Aorta (tissue), 5 donors: ENCODE measurements at regions not wholly inside any gene's neighbourhood (a gene's known extent, or its start where the extent isn't known, plus 50 kb on each side); places are given as distances from the start of the nearest gene placed in this dataset.

Experiments used
- ATAC-seq: fragments of 200-7000 bp; cut with Tn5 transposase; one replicate; pipeline ENCODE4 v1.9.1; 2022; ENCODE audit warnings: moderate library complexity; ENCODE audit not compliant: low FRiP score
- DNase-seq, 2 donors: peaks; one replicate each; pipeline ENCODE4 v3.0.0-alpha.2; 2020
- H3K27ac ChIP-seq, 2 donors: one replicate each; pipeline ENCODE4 v1.5.1; 2013; ENCODE audit warnings: low read length in 2 of 2, mild to moderate bottlenecking in 2 of 2, moderate library complexity in 2 of 2, control low read depth in 1 of 2, inconsistent platforms in 1 of 2, low read depth in 1 of 2
- H3K27me3 ChIP-seq, 2 donors: one replicate each; pipeline ENCODE4 v1.6.1; 2013; ENCODE audit warnings: control low read depth in 1 of 2, low read length in 1 of 2, mild to moderate bottlenecking in 1 of 2, moderate library complexity in 1 of 2; ENCODE audit not compliant: insufficient read depth in 2 of 2, control insufficient read depth in 1 of 2
- H3K36me3 ChIP-seq, 2 donors: one replicate each; pipeline ENCODE4 v1.6.1; 2013; ENCODE audit warnings: control low read depth in 1 of 2, low read length in 1 of 2, mild to moderate bottlenecking in 1 of 2; ENCODE audit not compliant: insufficient read depth in 2 of 2, control insufficient read depth in 1 of 2
- H3K4me1 ChIP-seq, 2 donors: one replicate each; pipeline ENCODE4 v1.6.1; 2013; ENCODE audit warnings: low read length in 2 of 2, control low read depth in 1 of 2, mild to moderate bottlenecking in 1 of 2, moderate library complexity in 1 of 2; ENCODE audit not compliant: insufficient read depth in 2 of 2, control insufficient read depth in 1 of 2
- H3K4me3 ChIP-seq, 2 donors: one replicate each; pipeline ENCODE4 v1.5.1; 2013; ENCODE audit warnings: low read length in 2 of 2, control low read depth in 1 of 2, mild to moderate bottlenecking in 1 of 2
- H3K9me3 ChIP-seq: one replicate; pipeline ENCODE4 v1.6.1; 2013; ENCODE audit warnings: mild to moderate bottlenecking, low read length; ENCODE audit not compliant: control insufficient read depth
- WGBS, 2 donors: extraction: QIAGEN DNeasy Blood & Tissue Kit; methylation state at CpG; one replicate each; pipeline ENCODE4 v1.1.7; 2013; 5-methylcytosine and 5-hydroxymethylcytosine counted together
- intact Hi-C, 2 donors: fragments of 100-400 bp; cut with DNase I; formaldehyde crosslinking; loops; one replicate each; pipeline versions ENCODE4 v1.14.2 to v1.15.0; 2022
- donor health status: healthy with polysubstance abuse.
- donor health status: Bipolar disorder and iron deficiency.
- donor health status: DM: no; HTN: no; CAD: no.
- donor health status: DM: no; HTN: no; CAD: no.
- donor health status: DM: yes; HTN: yes; CAD: no.

DNA sequence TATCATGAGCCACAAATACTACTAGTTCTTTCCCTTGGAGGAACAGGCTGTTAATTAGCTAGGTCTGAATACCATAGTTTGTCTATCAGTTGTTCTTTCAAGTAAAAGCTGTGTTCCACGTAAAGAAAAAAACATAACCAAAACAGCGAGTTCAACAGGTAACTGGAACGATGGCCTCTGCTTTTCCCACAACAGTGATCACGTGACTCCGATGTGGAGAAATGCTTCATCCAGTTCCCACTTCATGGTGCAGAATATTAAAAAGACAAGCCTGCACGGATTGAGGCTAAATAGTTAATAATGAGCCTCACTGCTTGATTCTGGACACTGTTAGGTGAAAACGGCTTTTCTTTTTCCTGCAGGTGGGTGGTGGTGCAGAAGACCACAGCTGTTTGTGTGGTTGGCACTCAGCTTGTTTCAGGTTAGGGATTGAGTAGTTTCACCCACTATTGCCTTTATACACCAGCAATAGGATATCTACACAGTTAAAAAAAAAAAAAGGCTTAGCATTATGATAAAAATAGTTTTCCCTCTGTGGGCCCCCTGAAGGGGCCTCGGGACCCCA lies 88.1 kb downstream of the DACT2 start:
- H3K27ac ChIP-seq: no peak overlapping the region
- H3K36me3 ChIP-seq: no peaks in the 10 kb centered on the region
- intact Hi-C loops: no loop called here
- ATAC-seq (no peak), DNase-seq (no peak)
- H3K4me1 ChIP-seq: no peaks in the 10 kb centered on the region
- H3K4me3 ChIP-seq: no peak overlapping the region
- H3K27me3 ChIP-seq: no peaks in the 10 kb centered on the region
- WGBS, 2 donors: 49 to 60% methylated on average over 8 of the region's 8 CpGs
- H3K9me3 ChIP-seq: peaks cover 2% of the 10 kb centered on the region

DNA sequence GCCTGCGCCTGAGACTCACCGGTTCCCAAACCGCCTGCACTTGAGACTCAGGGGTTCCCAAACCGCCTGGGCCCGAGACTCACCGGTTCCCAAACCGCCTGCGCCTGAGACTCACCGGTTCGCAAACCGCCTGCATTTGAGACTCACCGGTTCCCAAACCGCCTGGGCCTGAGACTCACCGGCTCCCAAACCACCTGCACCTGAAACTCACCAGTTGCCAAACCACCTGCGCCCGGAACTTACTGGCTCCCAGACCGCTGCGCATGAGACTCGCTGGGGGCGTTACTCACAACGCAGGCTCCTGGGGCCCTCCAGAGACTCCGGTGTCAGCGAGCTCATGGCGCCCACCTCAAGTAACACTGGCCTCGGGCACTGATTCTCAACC lies 90.2 kb downstream of the DACT2 start:
- Histone ChIP-seq H3K4me3 (no peak overlapping the region), H3K27me3 (no peaks in the 10 kb centered on the region), H3K27ac (no peak overlapping the region), H3K9me3 (peaks cover 2% of the 10 kb centered on the region), H3K36me3 (no peaks in the 10 kb centered on the region), H3K4me1 (no peaks in the 10 kb centered on the region)
- ATAC-seq: peak; percentile 21
- DNase-seq: no peak
- 92 to 98% methylated on average over 25 of the region's 25 CpGs for WGBS, 2 donors
- intact Hi-C loops: no loop called here

DNA sequence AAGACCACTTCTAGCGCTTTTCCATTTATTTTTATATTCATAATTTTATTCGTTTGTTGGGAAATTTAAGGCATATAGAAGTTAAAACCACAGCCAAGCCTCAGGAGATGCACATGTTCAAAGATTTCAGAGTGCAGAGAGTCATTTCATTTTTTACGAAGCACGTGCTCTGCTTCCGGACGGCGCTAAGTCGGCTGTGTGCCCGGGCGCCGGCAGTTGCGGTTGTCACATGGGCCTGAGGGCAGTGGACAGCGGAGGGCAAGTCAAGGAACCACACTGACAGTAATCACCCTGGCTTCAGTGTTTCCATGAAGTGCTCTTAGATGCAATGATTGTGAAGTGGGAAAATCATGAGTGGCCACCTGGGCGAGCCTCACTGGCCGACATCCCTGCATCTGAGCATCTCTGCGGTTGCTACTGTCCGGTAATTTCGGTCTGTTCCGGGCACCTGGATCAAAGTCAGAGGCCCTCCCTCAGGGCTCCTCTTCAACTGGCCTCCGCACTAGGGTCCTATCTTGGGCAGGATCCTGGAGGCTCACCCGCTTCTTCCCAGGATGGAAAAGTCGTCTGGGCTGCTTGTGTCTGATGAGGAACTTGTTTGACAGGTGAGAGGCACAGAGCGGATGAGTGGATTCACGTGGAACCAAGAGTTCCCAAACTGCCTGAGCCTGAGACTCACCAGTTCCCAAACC lies 90.8 kb downstream of the DACT2 start:
- Histone ChIP-seq H3K4me3 (no peak overlapping the region), H3K4me1 (no peaks in the 10 kb centered on the region), H3K9me3 (peaks cover 2% of the 10 kb centered on the region), H3K36me3 (no peaks in the 10 kb centered on the region), H3K27ac (no peak overlapping the region), H3K27me3 (no peaks in the 10 kb centered on the region)
- intact Hi-C loops: no loop called here
- WGBS, 2 donors: 96% methylated on average over 24 of the region's 24 CpGs
- DNase-seq (no peak), ATAC-seq (no peak)

DNA sequence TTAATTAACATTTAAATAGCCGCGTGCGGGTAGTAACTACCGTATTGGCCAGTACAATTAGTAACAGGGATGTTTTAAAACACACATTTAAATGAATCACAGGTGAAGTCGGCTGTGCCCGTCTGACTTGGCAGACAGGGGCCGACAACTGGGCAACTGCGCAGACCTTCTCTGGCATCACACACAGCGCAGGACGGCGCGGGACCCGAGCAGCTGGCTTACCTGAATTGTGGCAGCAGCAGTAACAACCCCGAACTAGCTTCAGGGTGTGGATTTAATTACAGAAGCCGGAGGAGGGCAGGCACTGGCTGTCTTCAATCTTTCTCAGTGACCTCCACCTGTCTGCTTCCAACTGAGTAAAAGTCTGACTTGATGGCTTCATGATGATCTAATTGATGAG lies 91.7 kb downstream of the DACT2 start:
- ATAC-seq (no peak), DNase-seq (no peak)
- Histone ChIP-seq H3K36me3 (no peaks in the 10 kb centered on the region), H3K27me3 (no peaks in the 10 kb centered on the region), H3K4me3 (no peak overlapping the region), H3K4me1 (no peaks in the 10 kb centered on the region), H3K9me3 (peaks cover 2% of the 10 kb centered on the region), H3K27ac (no peak overlapping the region)
- intact Hi-C loops: no loop called here
- WGBS, 2 donors: 92 to 95% methylated on average over 15 of the region's 15 CpGs

DNA sequence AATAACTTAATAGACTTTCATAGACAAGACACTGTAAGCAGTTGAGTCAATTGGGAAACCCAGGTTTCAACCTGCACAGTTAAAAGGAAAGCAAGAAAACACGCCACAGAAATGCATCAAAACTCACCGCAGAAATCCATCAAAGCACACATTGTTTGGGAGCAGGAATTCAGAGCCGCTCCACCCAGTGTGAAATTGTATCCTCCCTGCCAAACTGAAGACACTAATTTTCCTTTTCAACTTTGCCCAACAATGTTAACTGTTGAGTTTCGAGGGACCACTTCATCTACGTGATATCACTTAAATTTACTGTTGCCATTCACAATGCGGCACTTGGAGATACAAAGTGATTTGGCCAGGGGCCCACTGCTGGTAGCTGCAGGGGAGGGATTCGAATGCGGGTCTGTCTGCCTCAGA lies 92.7 kb downstream of the DACT2 start:
- Histone ChIP-seq H3K27me3 (no peaks in the 10 kb centered on the region), H3K4me1 (no peaks in the 10 kb centered on the region), H3K36me3 (no peaks in the 10 kb centered on the region), H3K4me3 (no peak overlapping the region), H3K9me3 (no peaks in the 10 kb centered on the region), H3K27ac (no peak overlapping the region)
- WGBS, 2 donors: 93% methylated on average over 8 of the region's 8 CpGs
- intact Hi-C loops: no loop called here
- ATAC-seq (no peak), DNase-seq (no peak)

DNA sequence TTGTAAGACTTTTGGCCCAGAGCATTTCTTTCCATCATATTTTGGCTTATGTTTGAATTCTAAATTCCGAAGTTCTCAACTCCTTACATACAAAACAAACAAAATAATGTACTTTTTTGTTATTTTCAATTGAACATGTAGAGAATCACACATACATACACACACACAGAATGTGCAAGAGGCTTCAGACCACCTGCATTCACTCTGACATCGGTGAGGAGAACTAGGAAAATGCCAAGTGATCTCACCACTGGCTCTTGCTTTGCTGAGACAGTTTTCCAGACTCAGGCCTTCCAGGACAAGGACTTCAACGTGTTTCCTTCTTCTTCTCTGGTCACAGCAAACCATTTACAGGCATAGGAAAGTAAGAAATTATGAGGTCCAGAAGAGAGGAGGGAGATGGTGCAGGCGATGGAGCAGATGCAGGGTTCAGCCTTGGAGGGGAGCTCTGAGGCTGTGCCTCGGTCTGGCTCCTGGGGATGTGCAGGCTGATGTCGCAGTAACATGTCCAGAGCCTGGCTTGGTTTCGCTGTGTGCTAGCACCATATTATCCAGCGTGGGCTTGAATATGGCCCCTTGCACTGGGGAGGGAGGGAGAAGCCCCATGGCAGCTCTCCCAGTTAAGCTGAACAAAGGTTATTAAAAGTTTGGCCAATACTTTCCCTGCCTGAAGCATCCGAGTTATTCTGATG lies 93.4 kb downstream of the DACT2 start:
- H3K36me3 ChIP-seq: no peaks in the 10 kb centered on the region
- intact Hi-C loops: no loop called here
- WGBS, 2 donors: 52% methylated on average over 9 of the region's 9 CpGs
- DNase-seq: no peak
- H3K27me3 ChIP-seq: no peaks in the 10 kb centered on the region
- no peak overlapping the region for H3K27ac ChIP-seq
- peak; percentile 36 for ATAC-seq
- H3K4me1 ChIP-seq: no peaks in the 10 kb centered on the region
- no peaks in the 10 kb centered on the region for H3K9me3 ChIP-seq
- no peak overlapping the region for H3K4me3 ChIP-seq

DNA sequence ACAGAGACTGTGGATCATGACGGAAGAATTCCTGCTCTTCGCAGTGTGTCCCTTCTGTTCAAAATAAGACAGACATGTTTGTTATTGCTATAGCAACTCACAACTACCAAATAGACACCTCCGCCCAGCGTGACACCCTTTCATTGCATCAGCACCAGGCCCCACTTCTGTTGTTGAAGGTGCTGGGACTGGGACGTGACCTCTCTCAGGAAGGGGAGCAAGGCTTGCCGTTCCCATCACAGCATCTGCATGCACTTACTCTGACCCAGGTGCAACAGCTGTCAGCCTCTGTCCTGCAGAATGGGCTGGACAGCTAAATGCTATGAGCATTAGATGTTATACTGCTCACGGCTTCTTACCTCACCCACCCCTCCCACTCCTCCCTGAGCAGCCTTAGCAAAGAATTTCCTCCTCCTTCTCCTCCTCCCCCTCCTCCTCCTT lies 94.1 kb downstream of the DACT2 start:
- no peak overlapping the region for H3K27ac ChIP-seq
- no peaks in the 10 kb centered on the region for H3K27me3 ChIP-seq
- DNase-seq (no peak), ATAC-seq (no peak)
- 29 to 34% methylated on average over 7 of the region's 7 CpGs for WGBS, 2 donors
- no peaks in the 10 kb centered on the region for H3K36me3 ChIP-seq
- H3K9me3 ChIP-seq: no peaks in the 10 kb centered on the region
- no peak overlapping the region for H3K4me3 ChIP-seq
- no peaks in the 10 kb centered on the region for H3K4me1 ChIP-seq
- intact Hi-C loops: no loop called here

DNA sequence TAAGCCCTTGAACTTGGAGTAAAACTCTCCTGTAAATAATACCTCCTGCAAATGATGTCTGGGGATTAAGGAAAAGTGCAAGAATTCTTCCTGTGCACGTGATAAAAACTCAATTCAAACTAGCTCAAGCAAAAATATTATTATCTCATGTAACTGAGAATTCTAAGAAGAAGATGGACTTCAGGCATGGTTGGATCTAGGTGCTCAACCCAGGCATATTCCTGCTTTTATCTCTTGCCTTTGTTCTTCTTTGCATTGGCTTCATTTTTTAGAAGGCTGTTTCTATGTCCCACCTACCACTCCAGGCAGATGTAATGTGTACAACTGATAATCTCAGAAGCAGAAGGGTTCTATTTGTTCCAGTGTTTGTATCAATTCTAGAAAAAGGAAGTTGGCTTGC lies 95.8 kb downstream of the DACT2 start:
- Histone ChIP-seq H3K27ac (no peak overlapping the region), H3K4me3 (no peak overlapping the region), H3K9me3 (no peaks in the 10 kb centered on the region), H3K36me3 (no peaks in the 10 kb centered on the region), H3K4me1 (no peaks in the 10 kb centered on the region), H3K27me3 (no peaks in the 10 kb centered on the region)
- DNase-seq: no peak
- 87 to 100% methylated on average over 1 of the region's 1 CpG for WGBS, 2 donors
- no peak for ATAC-seq
- intact Hi-C loops: no loop called here

DNA sequence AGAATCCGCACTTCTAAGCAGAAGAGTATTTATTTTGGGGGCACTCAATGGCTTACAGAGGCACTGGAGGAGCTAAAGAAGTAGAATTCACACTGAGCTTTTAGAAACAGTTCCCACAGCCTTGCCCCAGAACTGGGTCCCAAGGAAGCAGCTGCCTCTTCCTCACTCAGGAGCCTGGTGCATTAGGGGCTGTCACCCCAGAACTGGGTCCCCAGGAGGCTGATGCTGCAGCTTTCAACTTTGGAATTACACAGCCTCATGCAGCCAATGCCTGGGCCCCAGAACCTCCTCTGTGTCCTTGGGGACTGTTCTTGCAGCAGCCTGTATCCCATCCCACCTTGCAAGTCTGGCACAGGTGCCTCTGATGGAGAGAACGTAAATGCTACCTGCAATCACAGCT lies 96.4 kb downstream of the DACT2 start:
- H3K36me3 ChIP-seq: no peaks in the 10 kb centered on the region
- no peak overlapping the region for H3K27ac ChIP-seq
- intact Hi-C loops: no loop called here
- no peaks in the 10 kb centered on the region for H3K4me1 ChIP-seq
- 96 to 97% methylated on average over 2 of the region's 2 CpGs for WGBS, 2 donors
- no peaks in the 10 kb centered on the region for H3K27me3 ChIP-seq
- no peaks in the 10 kb centered on the region for H3K9me3 ChIP-seq
- no peak for ATAC-seq
- no peak for DNase-seq
- no peak overlapping the region for H3K4me3 ChIP-seq
